Left lobe of liver (tissue), 2 donors: ENCODE measurements at regions not wholly inside any gene's neighbourhood (a gene's known extent, or its start where the extent isn't known, plus 50 kb on each side); places are given as distances from the start of the nearest gene placed in this dataset.
"Not testable (repeated sequence)": the region's sequence is repeated elsewhere in the genome, so short reads cannot be mapped to it uniquely, and the experiment has no call there.

Source experiments
- ATAC-seq: fragments of 200-7000 bp; cut with Tn5 transposase; one replicate; pipeline ENCODE4 v1.9.1; 2020; ENCODE audit warnings: mild to moderate bottlenecking, moderate library complexity
- DNase-seq: peaks from one replicate; pipeline ENCODE4 v3.0.0-alpha.2; 2020; ENCODE audit warnings: low spot score
- donor health status: DM: no; HTN: no; CAD: no; lungs with moderate emphysema.
- donor health status: DM: no; HTN: yes; CAD: no.

DNA sequence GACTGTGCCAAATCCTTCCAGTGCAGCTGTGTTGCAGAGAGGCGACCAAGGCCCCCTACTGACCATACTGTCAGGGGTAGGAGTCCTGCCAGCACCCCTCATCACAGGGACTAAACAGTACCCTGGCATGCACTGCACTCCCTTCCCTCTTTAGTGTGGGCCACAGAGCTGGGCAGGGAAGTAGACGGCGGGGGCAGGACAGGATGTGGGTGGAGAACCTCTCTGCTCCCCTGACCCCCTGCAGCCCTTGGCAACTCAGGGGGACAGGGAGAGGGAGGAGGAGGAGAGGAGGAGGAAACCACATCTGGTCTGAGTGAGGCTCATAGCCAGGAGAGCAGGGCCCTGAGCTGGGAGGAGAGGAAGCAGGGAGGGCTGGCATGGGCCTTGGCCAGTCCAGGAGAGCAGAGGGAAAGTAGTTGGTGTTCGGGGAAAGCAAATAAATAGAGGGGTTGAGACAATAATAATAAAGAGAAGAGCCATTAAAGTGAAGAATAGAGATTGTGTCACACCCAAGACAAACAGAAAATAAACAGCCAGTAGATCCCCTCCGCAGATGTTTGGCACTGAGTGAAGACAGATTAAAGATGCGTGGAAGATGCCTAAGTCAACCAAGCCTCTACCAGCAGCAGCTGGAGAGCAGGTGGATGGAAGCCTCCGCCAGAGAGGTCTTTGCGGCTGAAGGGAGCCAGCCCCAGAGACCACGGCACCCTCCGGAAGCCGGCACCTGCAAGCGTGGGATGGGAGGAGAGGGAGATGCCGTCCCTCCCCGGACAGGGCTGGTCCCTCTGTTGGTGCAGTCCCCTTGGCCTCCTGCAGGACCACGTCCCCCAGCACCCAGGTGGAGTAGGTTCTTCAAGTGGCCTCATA, 61.5 kb downstream of the RPUSD4 start:
- ATAC-seq (no peak), DNase-seq (no peak)

DNA sequence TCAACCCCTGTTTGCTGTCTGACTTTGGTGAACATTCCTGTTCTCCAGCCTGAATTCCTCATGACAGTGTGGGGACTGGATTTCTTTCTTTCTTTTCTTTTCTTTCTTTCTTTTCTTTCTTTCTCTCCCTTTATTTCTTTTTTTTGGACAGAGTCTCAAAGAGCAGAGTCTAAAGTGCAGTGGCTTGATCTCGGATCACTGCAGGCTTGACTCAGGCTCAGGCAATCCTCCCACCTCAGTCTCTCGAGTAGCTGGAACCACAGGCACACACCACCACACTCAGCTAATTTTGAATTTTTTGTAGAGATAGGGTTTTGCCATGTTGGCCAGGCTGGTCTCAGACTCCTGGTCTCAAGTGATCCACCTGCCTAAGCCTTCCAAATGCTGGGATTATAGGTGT, 63.1 kb downstream of the RPUSD4 start:
- no peak for DNase-seq
- peak; percentile 68 for ATAC-seq

DNA sequence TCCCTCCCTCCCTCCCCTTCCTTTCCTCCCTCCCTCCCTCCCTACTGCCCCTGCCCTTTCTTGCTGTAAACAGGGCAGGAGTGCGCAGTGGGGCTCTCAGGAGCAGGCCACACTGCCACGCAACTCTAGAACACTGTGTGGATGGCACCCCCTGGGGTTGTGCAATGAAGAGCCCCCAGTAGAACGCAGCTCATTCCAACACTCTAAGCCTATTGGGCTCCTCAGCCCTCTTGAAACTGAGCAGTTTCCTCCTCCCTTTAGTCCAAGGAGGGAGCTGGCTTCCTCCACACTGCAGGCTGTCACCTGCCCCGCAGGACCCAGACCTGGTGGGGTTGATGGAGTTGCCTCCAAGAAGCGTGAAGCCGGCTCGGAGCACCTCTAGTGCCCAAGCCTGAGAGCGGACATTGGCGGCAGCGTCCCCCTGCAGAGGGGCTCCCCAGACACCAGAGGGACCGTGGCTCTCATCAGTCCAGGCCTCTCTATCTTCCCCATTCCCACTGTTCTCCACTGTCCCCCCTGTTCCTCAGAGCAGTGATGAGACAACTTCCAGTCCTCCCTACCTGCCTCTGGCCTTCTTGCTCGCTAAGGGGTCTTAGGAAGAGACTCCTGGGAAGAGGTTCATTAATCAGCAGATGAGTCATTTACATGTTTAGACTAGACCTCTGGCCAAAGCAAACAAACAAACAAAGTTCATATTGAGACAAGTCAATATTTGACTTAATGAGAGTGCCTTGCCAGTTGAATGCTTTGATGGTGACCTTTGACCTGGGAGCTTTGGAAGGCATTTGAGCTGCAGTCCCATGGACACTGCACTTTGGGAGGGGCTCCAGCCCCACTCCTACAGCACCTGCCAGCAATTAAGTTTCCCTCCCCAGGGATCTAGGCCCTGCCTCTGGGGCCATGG, 64.0 kb downstream of the RPUSD4 start:
- peak; percentile 74 for DNase-seq

DNA sequence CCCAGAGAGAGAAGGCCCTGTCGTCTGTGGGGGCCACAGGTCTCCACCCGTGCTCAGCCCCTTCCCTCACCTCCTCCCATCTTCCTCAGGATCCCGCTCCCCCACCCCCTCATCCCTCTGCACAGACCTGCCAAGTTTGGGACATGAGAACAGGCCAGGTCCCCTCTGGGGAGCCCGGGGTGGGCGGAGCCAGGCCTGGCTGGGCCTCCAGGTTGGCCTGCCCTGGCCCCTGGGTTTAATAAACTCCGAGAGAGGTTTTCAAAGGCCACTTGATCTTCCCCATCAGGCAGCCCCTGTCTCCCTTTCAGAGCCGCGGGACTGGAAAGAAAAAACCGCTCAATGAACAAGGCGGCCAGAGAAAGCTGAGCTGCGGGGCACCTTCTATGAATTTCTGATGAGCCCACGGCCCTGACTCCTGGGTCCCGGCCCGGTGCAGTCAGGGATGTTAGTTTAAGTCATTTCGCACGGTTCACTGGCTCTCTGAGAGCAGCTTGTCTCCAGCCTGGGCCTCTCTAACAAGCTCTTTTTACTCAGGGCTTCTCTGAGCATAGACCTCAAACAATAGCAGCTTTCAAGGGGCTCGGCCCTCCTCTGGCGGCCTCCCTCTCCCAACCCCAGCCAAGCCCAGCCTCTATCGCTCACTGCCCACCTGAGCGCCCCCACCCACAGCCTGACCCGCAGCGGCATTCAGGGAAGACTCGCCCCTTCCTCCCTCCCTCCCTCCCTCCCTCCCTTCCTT, 64.8 kb downstream of the RPUSD4 start:
- ATAC-seq (no peak), DNase-seq (no peak)

More for the DNA sequence above, 64.0 kb downstream of the RPUSD4 start:
- peak; percentile 90 for ATAC-seq

DNA sequence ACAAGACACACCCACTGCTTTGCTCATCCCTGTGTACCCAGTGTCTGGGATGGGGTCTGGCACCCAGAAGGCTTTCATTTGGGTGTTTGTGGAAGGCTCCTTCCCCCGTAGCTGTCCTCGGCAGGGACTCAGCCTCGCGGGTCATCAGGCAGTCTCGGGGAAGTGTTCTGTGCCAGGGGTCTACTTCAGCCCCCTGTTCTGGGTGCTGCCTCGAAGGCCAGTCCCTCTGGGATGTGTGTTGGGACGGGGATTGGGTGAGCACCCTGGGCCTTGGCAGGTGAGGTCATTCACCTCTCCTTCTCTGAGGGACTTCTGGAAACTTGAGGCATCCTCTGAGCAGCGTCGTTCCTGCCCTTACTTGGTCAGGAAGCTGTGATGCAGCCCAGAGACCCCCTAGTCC, 65.5 kb downstream of the RPUSD4 start:
- ATAC-seq (no peak), DNase-seq (no peak)

DNA sequence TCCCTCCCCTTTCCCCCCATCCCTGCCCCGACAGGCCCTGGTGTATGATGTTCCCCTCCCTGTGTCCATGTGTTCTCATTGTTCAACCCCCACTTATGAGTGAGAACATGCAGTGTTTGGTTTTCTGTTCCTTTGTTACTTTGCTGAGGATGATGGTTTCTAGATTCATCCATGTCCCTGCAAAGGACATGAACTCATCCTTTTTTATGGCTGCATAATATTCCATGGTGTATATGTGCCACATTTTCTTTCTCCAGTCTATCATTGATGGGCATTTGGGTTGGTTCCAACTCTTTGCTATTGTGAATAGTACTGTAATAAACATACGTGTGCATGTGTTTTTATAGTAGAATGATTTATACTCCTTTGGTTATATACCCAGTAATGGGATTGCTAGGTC, 68.0 kb downstream of the RPUSD4 start:
- DNase-seq, ATAC-seq: not testable (repeated sequence)

DNA sequence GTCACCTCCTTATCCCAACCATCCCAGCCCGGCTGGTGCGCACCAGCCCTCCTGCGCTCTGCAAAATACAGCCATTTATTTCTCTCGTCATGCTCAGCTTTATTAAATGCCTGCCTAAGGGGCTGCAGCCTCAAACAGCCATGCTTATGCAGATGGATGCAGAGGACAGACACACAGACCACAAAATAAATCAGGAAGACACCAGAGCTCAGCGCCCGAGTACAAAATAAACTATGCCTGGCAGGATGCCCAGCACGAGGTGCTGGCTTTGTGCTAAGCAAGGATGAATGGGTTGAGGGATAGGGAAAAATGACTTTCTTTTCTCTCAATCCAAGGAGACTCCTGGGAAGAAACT, 70.5 kb downstream of the RPUSD4 start:
- ATAC-seq = peak; percentile 78
- peak; percentile 58 for DNase-seq

DNA sequence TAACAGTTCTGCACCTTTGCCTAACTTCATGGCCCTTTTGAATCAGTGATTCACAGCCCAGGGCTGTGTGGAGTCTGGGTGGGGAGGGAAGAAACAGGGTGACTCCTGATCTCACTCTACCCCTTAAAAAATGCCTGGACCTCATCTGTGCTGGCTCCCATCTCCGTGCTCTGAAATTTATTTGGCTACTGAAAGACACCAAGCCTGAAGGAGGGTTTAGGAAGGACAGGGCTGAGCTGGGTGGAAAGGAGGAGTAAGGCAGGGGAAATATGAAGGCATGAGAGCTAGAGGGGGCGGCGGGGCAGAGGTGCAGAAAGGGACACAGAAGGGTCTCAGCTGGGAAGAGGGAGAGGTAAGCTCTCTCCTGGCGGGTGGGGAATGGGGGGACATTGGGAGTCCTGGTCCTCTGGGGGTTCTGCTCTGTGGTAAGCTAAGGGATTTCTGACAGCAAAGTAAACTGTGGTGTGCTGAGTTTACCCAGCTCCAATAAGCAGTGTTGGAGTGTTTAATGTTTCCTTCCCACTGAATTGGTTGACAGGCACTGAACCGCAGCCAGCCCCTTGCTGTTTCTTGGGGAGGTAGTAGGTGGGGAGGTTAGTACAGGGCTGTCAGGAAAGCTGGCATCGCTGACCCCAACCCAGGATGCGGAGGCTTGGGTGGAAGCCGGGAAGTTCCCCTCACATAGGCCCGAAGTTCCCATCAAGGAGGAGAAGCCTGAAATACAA, 71.1 kb downstream of the RPUSD4 start:
- no peak for ATAC-seq

DNA sequence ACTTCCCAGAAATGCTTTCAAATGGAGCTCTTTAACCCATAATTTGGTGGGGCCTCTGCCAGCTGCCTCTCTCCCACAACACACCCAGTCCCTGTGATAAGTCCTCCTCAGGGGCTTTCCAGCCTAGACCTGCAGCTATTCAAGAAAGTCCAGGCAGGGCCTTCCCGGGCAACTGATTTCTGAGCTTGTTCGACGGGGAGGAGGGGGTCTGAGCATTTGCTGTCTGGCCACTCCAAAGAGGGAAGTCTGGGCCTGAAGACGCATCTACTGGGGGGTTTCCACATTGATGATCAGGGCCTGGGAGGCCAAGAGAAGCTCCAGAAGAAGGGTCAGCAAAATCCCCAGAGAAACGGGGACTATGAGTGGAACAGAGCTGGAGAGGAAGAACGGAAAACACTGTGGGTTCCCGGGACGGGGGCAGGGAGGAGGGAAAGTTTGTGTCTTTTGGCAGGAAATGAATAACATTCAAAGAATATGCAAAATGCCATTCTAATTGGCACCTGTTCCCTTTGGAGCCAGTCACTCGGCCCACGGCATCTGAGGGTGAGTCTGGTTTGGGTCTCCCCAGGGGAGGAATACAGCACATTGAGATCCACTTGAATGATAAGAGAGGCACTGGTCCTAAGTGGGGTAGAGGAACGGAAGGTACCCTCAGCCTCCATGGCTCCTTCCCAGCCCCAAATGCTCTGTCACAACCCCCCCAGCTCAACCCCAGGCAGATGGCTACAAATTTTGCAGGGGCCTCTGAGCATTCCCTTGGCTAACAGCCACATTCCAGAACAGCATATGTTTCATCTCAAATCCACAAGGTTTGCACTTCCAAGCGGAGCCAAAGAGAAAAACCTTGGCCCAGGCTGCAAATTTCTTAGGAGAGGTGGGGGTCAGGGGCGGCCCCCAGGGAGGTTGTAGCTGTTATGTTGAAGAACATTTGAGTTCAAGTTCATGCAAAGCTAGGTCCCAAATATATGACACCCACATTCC, 72.0 kb downstream of the RPUSD4 start:
- no peak for DNase-seq
- no peak for ATAC-seq

More for the DNA sequence above, 71.1 kb downstream of the RPUSD4 start:
- DNase-seq = no peak

DNA sequence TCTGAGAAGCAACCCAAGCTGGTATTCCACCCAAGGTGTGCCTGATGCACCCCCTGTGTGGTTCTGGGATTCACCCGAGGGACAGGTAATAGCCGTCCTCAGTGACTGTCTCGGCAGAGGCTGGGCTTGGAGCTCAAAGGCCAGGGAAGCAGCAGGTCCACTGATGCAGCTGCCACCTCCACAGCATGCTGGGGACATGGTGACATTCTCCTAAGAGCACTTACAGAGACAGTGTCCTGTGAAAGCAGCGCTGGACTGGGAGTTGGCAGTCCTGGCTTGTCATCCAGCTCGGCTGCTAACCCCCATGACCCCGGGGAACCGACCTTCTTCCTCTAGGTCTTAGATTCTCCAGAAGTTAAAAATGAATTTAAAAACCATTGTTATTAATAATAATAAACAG, 72.8 kb downstream of the RPUSD4 start:
- ATAC-seq (no peak), DNase-seq (no peak)

DNA sequence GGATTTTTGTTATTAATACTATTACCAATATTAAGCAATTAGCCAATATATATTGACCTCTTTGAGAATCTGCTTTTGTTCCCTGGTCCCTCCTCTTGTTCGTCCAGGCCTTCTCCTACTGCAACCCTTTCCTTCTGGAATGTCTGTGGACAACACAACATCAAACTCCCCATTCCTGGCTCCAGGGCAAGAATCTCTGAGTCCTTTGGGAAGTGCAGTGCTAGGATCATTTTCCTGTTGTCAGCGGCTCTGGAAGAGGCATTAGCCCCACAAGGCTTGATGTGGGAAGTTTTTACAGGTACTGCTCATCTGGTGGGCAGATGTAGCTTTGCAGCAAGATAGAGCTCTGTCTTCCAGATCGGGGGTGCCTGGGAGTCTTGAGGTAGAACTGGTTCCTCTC, 74.3 kb downstream of the RPUSD4 start:
- no peak for DNase-seq
- no peak for ATAC-seq

DNA sequence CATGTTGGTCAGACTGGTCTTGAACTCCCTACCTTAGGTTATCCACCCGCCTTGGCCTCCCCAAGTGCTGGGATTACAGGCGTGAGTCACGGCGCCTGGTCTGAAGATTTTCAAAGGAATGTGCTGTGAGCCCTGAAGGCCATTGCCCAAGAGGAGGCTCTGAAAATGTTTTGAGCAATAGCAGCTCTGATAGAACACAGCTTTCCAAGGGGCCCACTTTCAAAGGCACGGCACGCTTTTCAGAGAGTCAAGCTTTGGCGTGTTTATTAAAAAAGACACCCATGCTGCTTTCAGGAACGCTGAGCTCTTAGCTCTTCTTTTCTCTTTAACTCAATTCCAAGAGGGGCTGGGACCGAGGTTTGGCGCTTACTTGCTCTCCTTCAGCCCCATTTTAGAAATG, 73.8 kb upstream of the CDON start:
- ATAC-seq = no peak
- DNase-seq = no peak

DNA sequence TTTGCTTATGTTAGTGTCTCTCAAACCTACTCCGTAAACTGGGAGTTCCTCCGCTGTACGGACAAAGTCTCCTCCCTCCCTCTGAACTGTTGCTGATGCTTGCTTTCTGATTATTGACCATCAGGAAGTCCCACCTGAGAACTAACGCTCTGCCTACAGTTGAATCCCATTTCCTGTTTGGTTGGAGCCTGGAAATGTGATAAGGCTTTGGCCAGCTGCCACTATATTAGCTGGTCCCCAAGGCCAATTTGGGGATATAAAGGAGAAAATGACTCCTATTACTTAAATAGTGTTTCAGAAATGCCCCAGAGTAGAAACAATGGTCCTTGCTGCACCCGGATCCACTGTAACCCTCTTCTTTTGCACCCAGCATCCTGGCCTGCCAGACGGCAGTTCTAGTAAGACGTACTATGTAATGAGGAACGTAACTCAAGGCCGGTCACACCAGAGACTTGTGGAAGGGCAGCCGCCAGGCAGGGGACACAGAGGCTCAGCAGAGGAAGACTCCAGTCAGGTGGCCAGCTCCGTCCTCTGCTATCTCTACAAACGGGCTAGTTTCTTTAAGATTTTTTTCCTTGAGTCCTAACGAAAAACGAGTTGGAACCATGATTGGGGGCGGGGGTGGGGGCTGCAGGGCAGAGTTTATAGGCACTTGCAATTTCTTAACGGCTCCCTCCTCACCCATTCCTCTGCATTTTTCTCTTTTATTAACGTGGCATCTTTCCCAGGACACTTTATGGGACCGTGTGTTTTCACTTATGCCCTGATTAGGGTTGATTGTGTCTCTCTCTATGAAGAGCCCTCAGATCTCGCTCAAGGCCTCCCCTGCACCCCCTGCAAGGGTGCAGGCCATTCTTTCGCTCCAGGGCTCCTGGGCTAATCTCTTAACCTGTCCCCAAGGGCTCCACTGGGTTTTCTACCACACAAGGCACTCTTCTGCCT, 72.8 kb upstream of the CDON start:
- no peak for ATAC-seq
- no peak for DNase-seq

DNA sequence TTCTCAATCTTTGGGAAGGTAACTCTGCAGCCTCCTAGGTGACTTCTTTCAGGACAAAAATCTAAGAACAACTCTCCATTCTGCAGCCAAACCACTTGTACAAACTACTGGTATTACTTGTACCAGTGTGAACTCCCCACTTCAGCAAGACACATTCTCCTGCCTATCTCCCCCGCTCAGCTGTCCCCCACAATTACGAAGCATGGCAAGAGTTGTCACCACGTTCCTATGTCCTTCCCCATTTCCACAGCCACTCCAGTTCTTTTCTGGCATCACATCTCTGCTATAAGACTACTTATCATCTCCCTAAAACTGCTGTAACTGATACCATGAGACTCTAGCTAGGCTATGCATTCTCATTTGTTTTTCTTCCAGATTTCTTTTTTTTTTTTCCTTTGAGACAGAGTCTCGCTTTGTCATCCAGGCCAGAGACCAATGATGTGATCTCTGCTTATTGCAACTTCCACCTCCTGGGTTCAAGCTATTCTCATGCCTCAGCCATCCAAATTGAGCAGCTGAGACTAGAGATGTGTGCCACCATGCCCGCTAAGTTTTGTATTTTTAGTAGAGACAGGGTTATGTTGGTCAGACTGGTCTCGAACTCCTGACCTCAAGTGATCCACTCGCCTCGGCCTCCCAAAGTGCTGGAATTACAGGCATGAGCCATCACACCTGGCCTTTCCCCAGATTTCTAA, 71.9 kb upstream of the CDON start:
- DNase-seq = no peak
- no peak for ATAC-seq

DNA sequence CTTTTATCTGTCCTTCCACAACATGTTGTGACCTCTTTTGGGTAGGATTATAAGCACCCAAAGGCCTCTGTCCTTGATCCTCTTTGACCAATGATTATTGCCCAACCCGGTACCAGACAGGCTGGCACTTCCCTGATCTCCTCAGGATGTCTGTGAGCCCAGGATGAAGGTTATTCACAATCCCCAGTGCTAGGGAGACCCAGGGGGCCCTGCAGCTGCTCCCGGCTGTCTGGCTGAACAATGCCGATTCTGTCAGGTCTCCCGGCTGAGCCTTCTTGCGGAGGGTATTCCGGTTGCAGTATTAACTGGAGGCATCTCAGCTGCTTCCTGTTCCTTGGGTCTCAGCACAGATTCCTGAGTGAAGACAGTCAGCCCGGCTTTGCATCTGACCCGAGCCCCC, 71.2 kb upstream of the CDON start:
- ATAC-seq (no peak), DNase-seq (no peak)

DNA sequence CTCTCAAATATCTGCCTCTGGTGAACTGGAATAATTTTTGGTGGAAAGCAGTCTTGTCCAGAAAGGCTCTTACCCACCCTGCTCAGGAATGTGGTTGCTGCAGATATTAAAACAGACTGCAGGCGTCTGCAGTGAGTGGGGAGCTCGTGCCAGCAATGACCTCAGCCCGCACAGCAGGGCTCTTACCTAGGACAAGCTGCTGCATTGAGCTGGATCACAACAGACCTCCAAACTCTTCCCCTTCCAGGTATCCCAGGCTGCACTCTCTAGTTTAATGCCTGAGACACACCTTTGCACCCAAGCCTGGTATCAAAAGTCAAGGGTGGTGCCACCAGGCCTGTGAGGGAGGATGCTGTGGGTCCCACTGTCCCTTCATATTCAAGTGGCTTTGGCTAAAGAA, 69.7 kb upstream of the CDON start:
- DNase-seq (no peak), ATAC-seq (no peak)

DNA sequence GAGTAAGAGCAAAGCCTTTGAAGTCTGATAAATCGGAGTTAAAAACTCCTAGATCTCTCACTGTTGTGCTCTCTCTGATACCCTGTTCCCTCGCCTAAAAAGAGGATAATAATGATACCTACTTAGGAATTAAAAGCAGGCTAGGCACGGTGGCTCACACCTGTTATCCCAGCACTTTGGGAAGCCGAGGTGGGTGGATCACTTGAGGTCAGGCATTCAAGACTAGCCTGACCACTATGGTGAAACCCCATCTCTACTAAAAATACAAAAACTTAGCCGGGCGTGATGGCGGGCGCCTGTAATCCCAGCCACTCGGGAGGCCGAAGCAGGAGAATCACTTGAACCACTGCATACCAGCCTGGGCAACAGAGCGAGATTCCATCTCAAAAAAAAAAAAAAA, 68.1 kb upstream of the CDON start:
- not testable (repeated sequence) for ATAC-seq, DNase-seq
